Fibroblast of villous mesenchyme (primary cell): ENCODE measurements at regions not wholly inside any gene's neighbourhood (a gene's known extent, or its start where the extent isn't known, plus 50 kb on each side); places are given as distances from the start of the nearest gene placed in this dataset.

Source experiments
- DNase-seq: peaks from one replicate; pipeline ENCODE4 v3.0.0-alpha.2; 2010; ENCODE audit warnings: low read depth
- H3K4me3 ChIP-seq: 2 replicates; pipeline ENCODE4 v1.5.1; 2011; ENCODE audit warnings: low read depth, mild to moderate bottlenecking, low read length
- TF ChIP-seq, protein P1 (sequence below): IDR thresholded peaks from 2 replicates; pipeline ENCODE4 v1.5.1; 2012; ENCODE audit warnings: low read depth, mild to moderate bottlenecking, low read length; ENCODE audit not compliant: insufficient read depth

GRCh38 chr1:168438626-168439025 is 105.2 kb downstream of the XCL2 start:
- no peak overlapping the region for H3K4me3 ChIP-seq
- no peak for DNase-seq
- TF ChIP-seq, protein P1, sequence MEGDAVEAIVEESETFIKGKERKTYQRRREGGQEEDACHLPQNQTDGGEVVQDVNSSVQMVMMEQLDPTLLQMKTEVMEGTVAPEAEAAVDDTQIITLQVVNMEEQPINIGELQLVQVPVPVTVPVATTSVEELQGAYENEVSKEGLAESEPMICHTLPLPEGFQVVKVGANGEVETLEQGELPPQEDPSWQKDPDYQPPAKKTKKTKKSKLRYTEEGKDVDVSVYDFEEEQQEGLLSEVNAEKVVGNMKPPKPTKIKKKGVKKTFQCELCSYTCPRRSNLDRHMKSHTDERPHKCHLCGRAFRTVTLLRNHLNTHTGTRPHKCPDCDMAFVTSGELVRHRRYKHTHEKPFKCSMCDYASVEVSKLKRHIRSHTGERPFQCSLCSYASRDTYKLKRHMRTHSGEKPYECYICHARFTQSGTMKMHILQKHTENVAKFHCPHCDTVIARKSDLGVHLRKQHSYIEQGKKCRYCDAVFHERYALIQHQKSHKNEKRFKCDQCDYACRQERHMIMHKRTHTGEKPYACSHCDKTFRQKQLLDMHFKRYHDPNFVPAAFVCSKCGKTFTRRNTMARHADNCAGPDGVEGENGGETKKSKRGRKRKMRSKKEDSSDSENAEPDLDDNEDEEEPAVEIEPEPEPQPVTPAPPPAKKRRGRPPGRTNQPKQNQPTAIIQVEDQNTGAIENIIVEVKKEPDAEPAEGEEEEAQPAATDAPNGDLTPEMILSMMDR, result no peak

- DNase-seq, result no peak
- no peak overlapping the region for H3K4me3 ChIP-seq
- TF ChIP-seq, protein P1, result no peak
Measured at GRCh38 chr1:168437821-168438220, 106.0 kb downstream of the XCL2 start.

DNA sequence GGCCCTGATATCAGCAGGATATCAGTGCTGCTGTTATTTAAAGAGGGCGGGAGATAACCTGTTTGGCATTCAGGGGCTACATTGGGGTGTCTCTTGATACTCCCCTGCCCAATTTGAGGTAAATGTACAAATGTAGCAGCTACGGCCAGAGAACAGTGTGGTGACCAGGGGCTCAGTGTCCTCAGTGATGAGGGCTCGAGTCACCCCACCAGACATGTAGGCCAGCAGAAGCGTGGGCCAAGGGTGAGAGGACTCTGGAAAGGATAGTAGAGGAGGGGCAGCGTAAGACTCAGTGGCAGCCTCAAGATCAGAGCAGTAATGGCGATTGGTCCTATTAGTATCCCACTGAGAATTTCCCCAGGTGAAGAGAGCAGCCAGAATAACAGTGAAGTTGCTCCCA is 108.4 kb downstream of the XCL2 start:
- H3K4me3 ChIP-seq, result no peak overlapping the region
- TF ChIP-seq, protein P1, result no peak
- no peak for DNase-seq

DNA sequence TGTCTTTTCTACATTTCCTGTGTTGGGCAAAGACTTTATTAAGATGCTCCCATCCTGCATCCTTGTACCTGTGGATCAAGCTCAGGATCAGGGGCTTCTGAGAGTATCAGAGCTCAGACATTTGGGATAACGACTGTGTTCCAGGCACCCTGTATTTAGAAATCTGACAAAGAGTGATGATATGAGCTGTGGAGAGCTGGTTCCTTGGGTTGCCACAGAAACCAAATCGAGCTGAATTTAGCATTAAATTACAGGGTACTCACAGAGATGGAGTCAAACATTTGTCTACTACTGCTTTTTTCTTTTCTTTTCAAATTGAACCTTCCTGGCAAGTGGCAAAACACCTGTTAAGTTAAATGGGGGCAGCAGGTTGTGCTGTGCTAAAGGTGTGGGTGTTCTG is 110.6 kb downstream of the XCL2 start:
- DNase-seq, result no peak
- TF ChIP-seq, protein P1, result no peak

DNA sequence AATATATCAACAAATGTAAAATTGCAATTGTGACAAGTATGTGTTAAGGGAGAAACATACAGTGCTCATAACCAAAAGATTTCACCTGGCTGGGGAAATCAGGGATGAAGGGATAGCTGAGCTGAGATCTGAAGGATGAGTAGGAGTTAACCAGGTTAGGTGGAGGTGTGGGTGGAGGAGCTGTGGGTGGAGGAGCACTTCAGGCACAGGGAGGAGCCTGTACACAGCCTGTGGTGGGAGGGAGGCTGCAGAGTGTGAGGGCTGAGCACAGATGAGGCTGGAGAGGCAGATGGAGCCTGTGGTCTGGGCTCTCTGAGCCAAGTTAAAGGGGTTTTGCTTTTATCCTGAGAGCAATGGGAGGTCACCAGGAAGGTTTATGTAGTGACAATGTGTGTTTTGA is 111.9 kb downstream of the XCL2 start:
- no peak for DNase-seq
- TF ChIP-seq, protein P1, result no peak
- no peak overlapping the region for H3K4me3 ChIP-seq

More for the DNA sequence above, 110.6 kb downstream of the XCL2 start:
- no peak overlapping the region for H3K4me3 ChIP-seq

DNA sequence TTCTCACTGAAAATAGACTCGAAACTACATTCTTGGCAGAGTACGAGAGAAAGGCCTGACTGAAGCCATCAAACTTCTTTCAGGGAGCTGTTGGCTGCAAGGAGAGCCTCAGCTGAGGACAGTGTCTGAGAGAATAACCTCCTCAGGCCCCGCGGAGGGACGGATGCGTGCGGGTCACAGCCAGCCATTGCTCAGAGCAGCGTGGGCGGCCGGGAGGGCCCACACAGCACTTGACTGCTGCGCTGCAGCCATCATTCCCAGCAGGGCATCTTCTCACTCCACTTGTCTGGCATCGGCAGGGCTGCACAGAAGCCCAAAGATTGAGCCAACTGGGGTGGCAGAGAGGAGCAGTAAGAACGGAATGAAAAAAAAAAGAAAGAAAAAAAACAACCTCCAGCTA is 113.5 kb downstream of the XCL2 start:
- TF ChIP-seq, protein P1, result no peak
- DNase-seq, result no peak
- H3K4me3 ChIP-seq, result no peak overlapping the region

DNA sequence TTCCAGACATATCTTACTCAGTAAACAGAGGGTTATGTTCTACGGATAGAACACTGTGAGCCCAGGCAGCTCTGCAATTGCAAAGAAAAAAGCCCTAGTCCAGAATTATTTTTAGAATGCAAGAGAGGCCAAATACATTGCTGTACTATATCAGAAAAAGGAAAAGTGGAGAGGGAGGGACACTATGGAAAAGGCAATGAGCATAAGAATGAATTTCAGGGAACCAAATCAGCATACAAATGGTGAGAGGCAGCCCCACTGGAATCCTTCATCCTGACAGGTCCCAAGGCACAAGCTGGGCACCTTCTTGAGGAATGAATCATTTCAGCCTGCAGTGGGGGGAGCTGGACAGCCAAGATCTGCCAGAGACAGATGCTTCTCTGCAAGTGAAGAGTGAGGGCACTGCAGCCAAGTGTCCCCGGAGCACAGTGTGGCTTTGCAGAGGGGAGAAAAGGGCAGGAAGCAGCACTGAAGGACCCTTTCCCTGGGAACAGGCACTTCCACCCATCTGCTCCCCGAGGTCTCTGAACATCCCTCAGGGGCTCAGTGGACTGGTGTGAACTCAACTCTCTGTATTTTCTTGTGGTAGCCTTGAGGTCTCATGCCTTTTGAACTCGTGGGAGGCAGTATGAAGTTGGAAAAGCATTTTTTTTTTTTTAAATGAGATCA is 115.6 kb downstream of the XCL2 start:
- no peak overlapping the region for H3K4me3 ChIP-seq
- no peak for DNase-seq
- TF ChIP-seq, protein P1, result no peak
